Loucy (cell line): ENCODE measurements at regions not wholly inside any gene's neighbourhood (a gene's known extent, or its start where the extent isn't known, plus 50 kb on each side); places are given as distances from the start of the nearest gene placed in this dataset.

Source experiments
- H2AFZ ChIP-seq: fragments of 200-600 bp; sonication (generic); 2 replicates; pipeline ENCODE4 v1.6.0; 2016; ENCODE audit warnings: antibody characterized with exemption, mild to moderate bottlenecking, low read length, moderate library complexity
- H3F3A ChIP-seq: fragments of 200-600 bp; 2 replicates; pipeline ENCODE4 v1.6.0; 2016; ENCODE audit warnings: antibody characterized with exemption, low read depth, mild to moderate bottlenecking
- H3K27me3 ChIP-seq: fragments of 200-600 bp; sonication (generic); 2 replicates; pipeline ENCODE4 v1.6.1; 2014; ENCODE audit warnings: low read length, mild to moderate bottlenecking; ENCODE audit not compliant: insufficient read depth, poor library complexity, severe bottlenecking
- H3K36me3 ChIP-seq: fragments of 200-600 bp; sonication (generic); 2 replicates; pipeline ENCODE4 v1.6.1; 2016; ENCODE audit warnings: low read length; ENCODE audit not compliant: insufficient read depth
- H3K4me1 ChIP-seq: fragments of 200-600 bp; sonication (generic); 2 replicates; pipeline ENCODE4 v1.5.1; 2014; ENCODE audit warnings: low read length, mild to moderate bottlenecking; ENCODE audit not compliant: insufficient read depth, poor library complexity, severe bottlenecking
- H3K4me2 ChIP-seq: fragments of 200-600 bp; sonication (generic); 2 replicates; pipeline ENCODE4 v1.6.0; 2014; ENCODE audit warnings: antibody characterized with exemption, low read length, low read depth, mild to moderate bottlenecking; ENCODE audit not compliant: poor library complexity, severe bottlenecking
- H3K4me3 ChIP-seq: fragments of 200-600 bp; sonication (generic); 2 replicates; pipeline ENCODE4 v1.5.1; 2014; ENCODE audit warnings: low read length, mild to moderate bottlenecking, mixed read lengths; ENCODE audit not compliant: poor library complexity, severe bottlenecking
- H3K79me2 ChIP-seq: fragments of 200-600 bp; sonication (generic); 2 replicates; pipeline ENCODE4 v1.6.1; 2014; ENCODE audit warnings: low read length; ENCODE audit not compliant: insufficient read depth
- H3K9ac ChIP-seq: fragments of 200-600 bp; sonication (generic); 2 replicates; pipeline ENCODE4 v1.6.0; 2014; ENCODE audit warnings: mild to moderate bottlenecking, low read depth, low read length, moderate library complexity; ENCODE audit not compliant: poor library complexity, severe bottlenecking
- H3K9me2 ChIP-seq: fragments of 200-600 bp; sonication (generic); replicated peaks from 2 replicates; pipeline ENCODE4 v1.6.1; 2016; ENCODE audit warnings: low read depth, low read length, mixed read lengths
- H3K9me3 ChIP-seq: fragments of 200-600 bp; sonication (generic); 2 replicates; pipeline ENCODE4 v1.6.1; 2014; ENCODE audit warnings: mild to moderate bottlenecking, antibody characterized with exemption, low read length, low read depth; ENCODE audit not compliant: insufficient read depth
- H4K20me1 ChIP-seq: fragments of 200-600 bp; sonication (generic); 2 replicates; pipeline ENCODE4 v1.6.0; 2014; ENCODE audit warnings: antibody characterized with exemption, low read length, mild to moderate bottlenecking; ENCODE audit not compliant: insufficient read depth, poor library complexity, severe bottlenecking
- CTCF ChIP-seq: fragments of 200-600 bp; sonication (generic); conservative IDR thresholded peaks from 2 replicates; pipeline ENCODE4 v1.5.1; 2014; ENCODE audit warnings: mild to moderate bottlenecking, antibody characterized with exemption, low read length
- EZH2phosphoT487 ChIP-seq: fragments of 200-600 bp; IDR thresholded peaks from 2 replicates; pipeline ENCODE4 v1.6.1; 2018; ENCODE audit warnings: antibody characterized with exemption, mild to moderate bottlenecking, moderate library complexity, borderline replicate concordance

- H3K27me3 ChIP-seq, result no peaks in the 10 kb centered on the region
- H2AFZ ChIP-seq, result no peak overlapping the region
- H3K9ac ChIP-seq, result no peak overlapping the region
- no peak overlapping the region for H3K4me2 ChIP-seq
- H3K9me2 ChIP-seq, result no peaks in the 10 kb centered on the region
- no peaks in the 10 kb centered on the region for H3K4me1 ChIP-seq
- H3K4me3 ChIP-seq, result no peak overlapping the region
- TF ChIP-seq EZH2phosphoT487 (no peak), CTCF (no peak)
- no peaks in the 10 kb centered on the region for H3K36me3 ChIP-seq
- H4K20me1 ChIP-seq, result no peaks in the 10 kb centered on the region
- no peaks in the 10 kb centered on the region for H3F3A ChIP-seq
- no peaks in the 10 kb centered on the region for H3K9me3 ChIP-seq
- H3K79me2 ChIP-seq, result no peaks in the 10 kb centered on the region
Observed at GRCh38 chr21:20030390-20030789, 967.8 kb upstream of the NCAM2 start.

GRCh38 chr21:20031807-20032206 lies 966.4 kb upstream of the NCAM2 start:
- no peaks in the 10 kb centered on the region for H3K27me3 ChIP-seq
- H3K4me2 ChIP-seq, result no peak overlapping the region
- H2AFZ ChIP-seq, result no peak overlapping the region
- no peak for TF ChIP-seq CTCF
- TF ChIP-seq EZH2phosphoT487, result no peak
- no peaks in the 10 kb centered on the region for H3K9me2 ChIP-seq
- no peaks in the 10 kb centered on the region for H3K4me1 ChIP-seq
- H3K79me2 ChIP-seq, result no peaks in the 10 kb centered on the region
- no peak overlapping the region for H3K9ac ChIP-seq
- H3K9me3 ChIP-seq, result no peaks in the 10 kb centered on the region
- no peaks in the 10 kb centered on the region for H3F3A ChIP-seq
- no peaks in the 10 kb centered on the region for H4K20me1 ChIP-seq
- H3K4me3 ChIP-seq, result no peak overlapping the region
- no peaks in the 10 kb centered on the region for H3K36me3 ChIP-seq

GRCh38 chr21:20040768-20041167 lies 957.4 kb upstream of the NCAM2 start:
- TF ChIP-seq EZH2phosphoT487 (no peak), CTCF (peak; percentile 43)
- Histone ChIP-seq H3K4me1 (no peaks in the 10 kb centered on the region), H2AFZ (no peak overlapping the region), H3K4me2 (no peak overlapping the region), H3K36me3 (no peaks in the 10 kb centered on the region), H3F3A (no peaks in the 10 kb centered on the region), H3K9me2 (no peaks in the 10 kb centered on the region), H3K9ac (no peak overlapping the region), H3K27me3 (no peaks in the 10 kb centered on the region), H3K4me3 (no peak overlapping the region), H3K9me3 (no peaks in the 10 kb centered on the region), H4K20me1 (no peaks in the 10 kb centered on the region), H3K79me2 (no peaks in the 10 kb centered on the region)
